HepG2 (cell line): ENCODE measurements at regions not wholly inside any gene's neighbourhood (a gene's known extent, or its start where the extent isn't known, plus 50 kb on each side); places are given as distances from the start of the nearest gene placed in this dataset.

Experiments used
- ATAC-seq: fragments of 200-7000 bp; cut with Tn5 transposase; 3 replicates; pipeline ENCODE4 v1.9.1; 2020; ENCODE audit warnings: mild to moderate bottlenecking, moderate library complexity
- BruUV-seq: library from RNA; stranded (reverse); fragments of 400-500 nt; replicated peaks from 2 replicates; lab custom pipeline; 2021; lab: Mats Ljungman, UMichigan
- CTCF ChIA-PET: fragments of 300-600 bp; formaldehyde crosslinking; extraction: SDS; loops from one replicate; lab custom pipeline; 2021; ENCODE audit warnings: low total read pairs, inconsistent platforms, low intra/inter-chr PET ratio; lab: Yijun Ruan, JAX
- POLR2A ChIA-PET: fragments of 350-600 bp; sonication (Branson Sonifier 250); formaldehyde crosslinking; loops from one replicate; lab custom pipeline; 2020; ENCODE audit warnings: antibody characterized with exemption, inconsistent platforms; lab: Yijun Ruan, JAX
- DNase-seq: peaks from one replicate; pipeline ENCODE4 v3.0.0-alpha.2; 2015; ENCODE audit warnings: low spot score
- FAIRE-seq: peaks from 3 replicates; lab custom pipeline; 2011; peaks lifted over from hg19 to GRCh38; lab: Jason Lieb, UNC
- H2AFZ ChIP-seq: one replicate; pipeline ENCODE4 v1.6.1; 2011; ENCODE audit warnings: low read length, inconsistent platforms
- H3K27ac ChIP-seq: fragments of 300-600 bp; 3 replicates; pipeline ENCODE4 v1.8.0; 2011; ENCODE audit warnings: mixed run types, mild to moderate bottlenecking, mixed read lengths, low read length, inconsistent platforms; ENCODE audit not compliant: insufficient read depth; ENCODE audit errors: extremely low read length
- H3K27me3 ChIP-seq, 2 experiments: fragments of 200-600 bp in 1 of 2; 2 replicates in 1 of 2; 3 replicates in 1 of 2; pipeline versions ENCODE4 v1.6.0 to v1.8.0; 2011; ENCODE audit warnings: low read length in 2 of 2, mild to moderate bottlenecking in 2 of 2, moderate library complexity in 2 of 2, inconsistent platforms in 1 of 2; ENCODE audit not compliant: insufficient read depth in 2 of 2, control insufficient read depth in 1 of 2
- H3K36me3 ChIP-seq, 2 experiments: fragments of 200-600 bp in 1 of 2; replicated peaks in 1 of 2; 2 replicates in 1 of 2; 3 replicates in 1 of 2; pipeline versions ENCODE4 v1.5.1 to v1.8.0; 2011; ENCODE audit warnings: low read length in 2 of 2, inconsistent platforms in 1 of 2; ENCODE audit not compliant: insufficient read depth in 2 of 2, control insufficient read depth in 1 of 2
- H3K4me1 ChIP-seq: 2 replicates; pipeline ENCODE4 v1.5.1; 2012; ENCODE audit warnings: low read length, inconsistent platforms; ENCODE audit not compliant: insufficient read depth
- H3K4me2 ChIP-seq: 2 replicates; pipeline ENCODE4 v1.6.0; 2011; ENCODE audit warnings: low read depth, low read length, inconsistent platforms
- H3K4me3 ChIP-seq, 3 experiments: fragments of 200-600 bp in 1 of 3; sonication (generic), shearing (Covaris generic) in 1 of 3; replicated peaks in 1 of 3; 2 replicates each; pipeline ENCODE4 v1.5.1; 2011 to 2016; ENCODE audit warnings: low read length in 3 of 3, inconsistent platforms in 2 of 3, low read depth in 2 of 3, mild to moderate bottlenecking in 2 of 3, control low read depth in 1 of 3, mixed read lengths in 1 of 3; ENCODE audit not compliant: insufficient read depth in 1 of 3
- H3K79me2 ChIP-seq: one replicate; pipeline ENCODE4 v1.6.1; 2011; ENCODE audit warnings: low read length, inconsistent platforms; ENCODE audit not compliant: insufficient read depth
- H3K9ac ChIP-seq: 2 replicates; pipeline ENCODE4 v1.6.0; 2011; ENCODE audit warnings: mild to moderate bottlenecking, low read depth, low read length, inconsistent platforms; ENCODE audit not compliant: insufficient read depth
- H3K9me3 ChIP-seq: 2 replicates; pipeline ENCODE4 v1.5.1; 2012; ENCODE audit warnings: mild to moderate bottlenecking, low read length
- H4K20me1 ChIP-seq: 2 replicates; pipeline ENCODE4 v1.6.0; 2011; ENCODE audit warnings: inconsistent platforms, mild to moderate bottlenecking, low read length, moderate library complexity; ENCODE audit not compliant: insufficient read depth
- ARHGAP35 ChIP-seq: sonication (generic); formaldehyde crosslinking; IDR thresholded peaks from 2 replicates; pipeline ENCODE4 v1.9.0; 2022; ENCODE audit warnings: mild to moderate bottlenecking, inconsistent platforms, moderate library complexity, missing genetic modification reagents, borderline replicate concordance
- ATF7-NPFF ChIP-seq: sonication (generic); formaldehyde crosslinking; IDR thresholded peaks from 2 replicates; pipeline ENCODE4 v1.8.1; 2023; ENCODE audit warnings: mild to moderate bottlenecking, low read depth, missing genetic modification reagents, moderate library complexity
- BRCA1 ChIP-seq: sonication (generic); formaldehyde crosslinking; IDR thresholded peaks from 2 replicates; pipeline ENCODE4 v1.4.0; 2020; ENCODE audit warnings: missing genetic modification reagents
- CCAR2 ChIP-seq: fragments of 200-400 bp; formaldehyde crosslinking; optimal IDR thresholded peaks from 2 replicates; pipeline ENCODE3; 2018; ENCODE audit warnings: low read depth, mild to moderate bottlenecking, low read length, moderate library complexity
- HNF1A ChIP-seq, 2 experiments: sonication (generic) in 1 of 2; formaldehyde crosslinking in 1 of 2; IDR thresholded peaks; 2 replicates each; pipeline versions ENCODE4 v1.4.0 to v1.6.1; 2016 to 2020; ENCODE audit warnings: borderline replicate concordance in 1 of 2, low read depth in 1 of 2, mild to moderate bottlenecking in 1 of 2, missing genetic modification reagents in 1 of 2
- NFIB ChIP-seq: sonication (generic); formaldehyde crosslinking; IDR thresholded peaks from 2 replicates; pipeline ENCODE4 v1.9.0; 2021; ENCODE audit warnings: missing genetic modification reagents, mild to moderate bottlenecking, borderline replicate concordance
- NR2F6 ChIP-seq, 2 experiments: IDR thresholded peaks; 2 replicates each; pipeline ENCODE4 v1.6.1; 2016; ENCODE audit warnings: antibody characterized with exemption in 1 of 2, mild to moderate bottlenecking in 1 of 2
- SNRNP70 ChIP-seq: fragments of 200-400 bp; formaldehyde crosslinking; IDR thresholded peaks from 2 replicates; pipeline ENCODE4 v1.6.1; 2017; ENCODE audit warnings: mild to moderate bottlenecking, low read depth, low read length, moderate library complexity
- SPEN ChIP-seq: sonication (generic); formaldehyde crosslinking; IDR thresholded peaks from 2 replicates; pipeline ENCODE4 v1.5.1; 2020; ENCODE audit warnings: low read depth, mild to moderate bottlenecking, missing genetic modification reagents
- THRA ChIP-seq: sonication (generic); formaldehyde crosslinking; IDR thresholded peaks from 2 replicates; pipeline ENCODE4 v1.4.0; 2020; ENCODE audit warnings: missing genetic modification reagents, borderline replicate concordance
- THYN1 ChIP-seq: sonication (generic); formaldehyde crosslinking; IDR thresholded peaks from 2 replicates; pipeline ENCODE4 v1.8.1; 2023; ENCODE audit warnings: low read depth, mild to moderate bottlenecking, moderate library complexity, missing genetic modification reagents, borderline replicate concordance
- TP53 ChIP-seq: sonication (generic); formaldehyde crosslinking; conservative IDR thresholded peaks from 2 replicates; pipeline ENCODE4 v1.4.0; 2020; ENCODE audit warnings: missing genetic modification reagents
- YEATS4 ChIP-seq: sonication (generic); formaldehyde crosslinking; IDR thresholded peaks from 2 replicates; pipeline ENCODE4 v1.4.0; 2020; ENCODE audit warnings: missing genetic modification reagents, borderline replicate concordance
- ZEB1 ChIP-seq: IDR thresholded peaks from 2 replicates; pipeline ENCODE4 v1.6.1; 2012; ENCODE audit warnings: mild to moderate bottlenecking, low read depth, inconsistent platforms; ENCODE audit not compliant: insufficient replicate concordance
- ZNF350 ChIP-seq: sonication (generic); formaldehyde crosslinking; IDR thresholded peaks from 2 replicates; pipeline ENCODE4 v1.4.0; 2020; ENCODE audit warnings: mild to moderate bottlenecking, low read depth, missing genetic modification reagents, borderline replicate concordance
- ZNF513 ChIP-seq: sonication (generic); formaldehyde crosslinking; conservative IDR thresholded peaks from 2 replicates; pipeline ENCODE4 v1.5.0; 2020; ENCODE audit warnings: missing genetic modification reagents
- in situ Hi-C: cut with HindIII; loops from 2 replicates; pipeline ENCODE4 v1.10.0; 2017; ENCODE audit warnings: low pct_unique_long_range_greater_than_20kb; ENCODE audit not compliant: extremely low pct_ligation_motif_present
- intact Hi-C: fragments of 100-400 bp; cut with micrococcal nuclease; formaldehyde crosslinking; loops from one replicate; pipeline ENCODE4 v1.10.0; 2022; ENCODE audit not compliant: unreplicated experiment
- TF ChIP-seq, protein P1 (sequence below): sonication (generic); formaldehyde crosslinking; IDR thresholded peaks from 2 replicates; pipeline ENCODE4 v1.8.0; 2022; ENCODE audit warnings: mild to moderate bottlenecking, missing genetic modification reagents, borderline replicate concordance

GRCh38 chr4:114272226-114272625 lies 292.8 kb upstream of the ARSJ start:
- no peak overlapping the region for H3K27ac ChIP-seq
- intact Hi-C loops: no loop called here
- no peaks in the 10 kb centered on the region for H3K4me1 ChIP-seq
- in situ Hi-C loops: no loop called here
- H3K9me3 ChIP-seq: no peaks in the 10 kb centered on the region
- no peaks in the 10 kb centered on the region for H3K27me3 ChIP-seq
- BruUV-seq: no TSS peak
- H3K4me2 ChIP-seq: no peak overlapping the region
- H3K9ac ChIP-seq: no peak overlapping the region
- ChIA-PET CTCF (no interaction called here), POLR2A (no interaction called here)
- H3K36me3 ChIP-seq: no peaks in the 10 kb centered on the region
- no peak overlapping the region for H3K4me3 ChIP-seq
- no peak overlapping the region for H2AFZ ChIP-seq
- TF ChIP-seq, protein P1, sequence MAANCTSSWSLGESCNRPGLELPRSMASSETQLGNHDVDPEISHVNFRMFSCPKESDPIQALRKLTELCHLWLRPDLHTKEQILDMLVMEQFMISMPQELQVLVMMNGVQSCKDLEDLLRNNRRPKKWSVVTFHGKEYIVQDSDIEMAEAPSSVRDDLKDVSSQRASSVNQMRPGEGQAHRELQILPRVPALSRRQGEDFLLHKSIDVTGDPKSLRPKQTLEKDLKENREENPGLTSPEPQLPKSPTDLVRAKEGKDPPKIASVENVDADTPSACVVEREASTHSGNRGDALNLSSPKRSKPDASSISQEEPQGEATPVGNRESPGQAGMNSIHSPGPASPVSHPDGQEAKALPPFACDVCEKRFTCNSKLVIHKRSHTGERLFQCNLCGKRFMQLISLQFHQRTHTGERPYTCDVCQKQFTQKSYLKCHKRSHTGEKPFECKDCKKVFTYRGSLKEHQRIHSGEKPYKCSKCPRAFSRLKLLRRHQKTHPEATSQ (CRISPR knock-in tag): no peak
- TF ChIP-seq ZNF350 (CRISPR knock-in tag) (no peak), NR2F6 (IDR thresholded peaks at IDR 0.05) (no peak), NR2F6 (CRISPR knock-in tag; IDR thresholded peaks at IDR 0.05) (no peak), YEATS4 (CRISPR knock-in tag) (no peak), TP53 (no peak), ZEB1 (no peak), THYN1 (no peak), CCAR2 (no peak), ATF7-NPFF (CRISPR knock-in tag) (no peak), ARHGAP35 (no peak), HNF1A (IDR thresholded peaks at IDR 0.05; ENCODE audit: low read depth) (no peak), HNF1A (CRISPR knock-in tag; IDR thresholded peaks at IDR 0.05; ENCODE audit: borderline replicate concordance) (no peak), NFIB (no peak), SPEN (no peak), BRCA1 (no peak), THRA (CRISPR knock-in tag) (no peak), ZNF513 (CRISPR knock-in tag) (no peak), SNRNP70 (no peak)
- H4K20me1 ChIP-seq: no peaks in the 10 kb centered on the region
- no peaks in the 10 kb centered on the region for H3K79me2 ChIP-seq
- no peak for FAIRE-seq
- ATAC-seq: no peak
- DNase-seq: no peak
